OCI-M2 (cell line): ENCODE measurements at regions not wholly inside any gene's neighbourhood (a gene's known extent, or its start where the extent isn't known, plus 50 kb on each side); places are given as distances from the start of the nearest gene placed in this dataset.
"Not testable (repeated sequence)": the region's sequence is repeated elsewhere in the genome, so short reads cannot be mapped to it uniquely, and the experiment has no call there.

Experiments
- DNase-seq: peaks from one replicate; lab custom pipeline; 2025; ENCODE audit not compliant: unreplicated experiment; lab: John Stamatoyannopoulos, UW

DNA sequence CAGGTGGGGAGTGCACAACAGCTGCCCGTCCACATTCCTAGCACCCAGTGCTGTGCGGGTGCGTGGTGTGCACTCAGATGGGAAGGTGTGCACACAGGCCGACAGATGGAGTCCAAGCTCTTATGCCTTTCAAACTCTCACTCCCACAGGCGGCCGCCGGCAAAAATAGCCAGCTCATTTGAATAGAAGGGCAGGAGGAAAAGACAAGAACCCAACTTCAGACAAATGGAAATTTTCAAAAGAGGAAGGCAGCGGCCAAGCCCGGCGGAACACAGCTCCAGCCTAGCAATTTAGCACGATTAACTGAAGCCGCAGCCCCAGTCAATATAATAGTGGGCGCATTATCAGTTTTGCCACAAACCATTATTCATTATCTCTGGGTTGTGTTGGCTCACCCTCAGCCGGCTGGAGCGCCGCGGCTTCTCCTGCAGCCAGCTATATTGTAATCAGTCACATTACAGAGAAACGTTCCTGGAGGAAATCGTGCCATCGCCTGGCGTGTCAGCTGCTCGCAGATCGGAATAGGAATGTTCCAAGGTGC, 103.9 kb upstream of the SEC14L1 start:
- peak; percentile 83 for DNase-seq

GRCh38 chr17:77037943-77038342, 102.8 kb upstream of the SEC14L1 start:
- DNase-seq: no peak

GRCh38 chr17:77038884-77039555, 101.7 kb upstream of the SEC14L1 start:
- DNase-seq: no peak

DNA sequence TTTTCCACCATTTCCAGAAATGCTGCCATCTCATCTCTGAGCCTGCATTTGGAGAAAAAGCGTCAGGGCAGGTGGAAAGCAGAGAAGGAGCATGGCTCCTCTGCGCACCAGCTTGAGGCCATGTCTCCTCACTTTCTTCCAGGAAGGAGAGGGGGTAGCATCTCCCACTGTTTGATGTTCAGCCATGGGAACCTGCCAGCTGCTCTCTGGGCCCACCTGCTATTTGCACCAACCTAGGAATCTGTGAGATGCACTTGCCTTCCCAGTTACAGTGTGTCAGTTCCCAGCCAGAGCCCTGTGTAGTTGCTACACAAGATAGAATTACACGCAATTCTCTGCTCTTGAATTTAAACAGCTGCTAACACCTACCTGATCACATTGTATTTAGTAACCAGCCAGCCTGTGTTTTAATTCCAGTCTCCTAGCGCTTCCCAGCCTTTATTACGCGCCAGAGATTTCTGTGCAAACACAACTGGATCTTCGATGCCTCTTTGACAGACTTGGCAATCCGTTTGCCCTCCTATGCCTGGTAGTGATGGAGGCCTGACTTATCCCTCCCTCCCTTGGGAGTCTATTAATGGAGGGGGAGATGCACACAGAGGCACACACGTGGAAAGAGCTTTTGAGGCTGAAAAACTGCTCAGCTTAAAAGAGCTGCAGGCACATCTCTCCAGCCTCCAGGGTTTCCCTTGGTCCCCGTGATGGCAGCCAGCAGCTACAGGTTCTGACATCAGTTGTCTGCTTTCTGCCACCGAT, 98.1 kb upstream of the SEC14L1 start:
- DNase-seq: no peak

GRCh38 chr17:77045441-77046041, 95.2 kb upstream of the SEC14L1 start:
- DNase-seq: no peak

- no peak for DNase-seq
Observed at GRCh38 chr17:77049440-77049839, 91.3 kb upstream of the SEC14L1 start.

- not testable (repeated sequence) for DNase-seq
Observed at GRCh38 chr17:77050901-77051300, 89.9 kb upstream of the SEC14L1 start.

DNA sequence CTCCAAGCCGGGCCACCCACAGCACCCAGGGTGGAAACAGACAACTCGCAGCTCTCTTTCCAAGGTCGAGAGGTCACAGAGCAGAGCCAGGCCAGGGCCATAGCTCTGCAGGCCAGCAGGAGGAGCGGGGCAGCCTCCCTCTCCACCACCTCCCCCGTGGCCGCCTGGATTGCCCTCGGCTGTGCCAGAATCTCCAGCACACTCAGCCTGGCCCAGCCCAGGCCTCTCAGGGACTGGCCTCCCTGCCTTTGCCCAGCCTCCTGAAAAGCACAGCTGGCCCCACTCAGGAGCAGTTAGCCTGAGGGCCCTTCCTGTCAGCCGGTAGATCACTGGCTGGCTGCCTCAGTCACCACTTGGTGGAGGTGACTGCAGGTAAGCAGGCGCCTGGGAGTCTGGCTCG, 85.8 kb upstream of the SEC14L1 start:
- no peak for DNase-seq

DNA sequence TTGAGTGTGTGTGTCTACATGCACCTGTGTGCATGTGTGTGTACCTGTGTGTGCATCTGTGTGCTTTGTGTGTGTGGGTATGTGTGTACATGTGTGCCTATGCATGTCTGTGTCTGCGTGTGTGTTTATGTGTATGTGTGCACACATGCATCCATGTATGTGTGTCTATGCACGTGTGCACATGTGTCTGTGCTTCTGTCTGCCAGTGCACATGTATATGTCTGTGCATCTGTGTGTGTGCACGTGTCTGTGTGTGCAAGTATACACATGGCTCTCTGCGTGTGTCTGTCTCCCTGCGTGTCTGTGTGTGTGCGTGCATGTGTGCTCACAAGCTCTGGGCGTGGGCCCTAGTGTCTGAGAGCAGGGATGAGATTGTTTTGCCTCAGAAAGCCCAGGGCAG, 85.3 kb upstream of the SEC14L1 start:
- no peak for DNase-seq

GRCh38 chr17:77058016-77058415, 82.8 kb upstream of the SEC14L1 start:
- DNase-seq: no peak

GRCh38 chr17:77061669-77062068, 79.1 kb upstream of the SEC14L1 start:
- no peak for DNase-seq

DNA sequence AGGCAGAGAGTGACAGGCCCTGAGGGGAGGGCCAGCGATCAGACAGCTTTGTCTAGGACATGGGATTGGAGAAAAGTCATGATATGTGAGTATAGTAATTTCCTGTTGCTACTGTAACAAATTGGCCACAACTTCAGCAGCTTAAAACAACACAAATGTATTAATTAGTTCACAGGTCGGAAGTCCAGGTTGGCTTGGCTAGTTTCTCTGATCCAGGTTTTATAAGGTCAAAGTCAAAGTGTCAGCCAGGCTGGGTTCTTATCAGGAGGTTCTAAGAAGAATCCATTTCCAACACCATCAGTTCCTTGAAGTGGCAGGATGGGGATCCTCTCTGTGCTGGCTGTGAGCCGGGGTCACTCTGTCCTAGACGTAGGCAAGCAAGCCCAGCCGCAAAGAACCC, 76.2 kb upstream of the SEC14L1 start:
- no peak for DNase-seq

DNA sequence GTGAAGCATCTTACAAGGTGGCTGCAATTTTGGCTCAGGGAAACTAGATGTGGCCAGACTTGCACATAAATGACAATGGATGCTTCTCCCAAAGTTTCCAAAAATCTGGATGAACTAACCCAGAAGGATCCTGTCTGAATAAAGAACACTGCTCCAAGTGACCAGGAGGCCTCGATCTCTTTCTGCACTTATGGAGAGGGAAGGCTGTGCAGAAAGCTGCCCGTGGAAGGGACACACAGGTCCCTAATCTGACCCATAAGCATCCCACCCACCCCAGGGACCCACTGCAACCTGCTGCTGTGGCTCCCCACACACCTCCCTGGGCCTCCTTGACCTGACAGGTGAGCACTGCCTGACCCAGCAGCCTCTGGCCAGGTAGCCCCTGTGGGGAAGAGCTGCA, 74.6 kb upstream of the SEC14L1 start:
- no peak for DNase-seq

DNA sequence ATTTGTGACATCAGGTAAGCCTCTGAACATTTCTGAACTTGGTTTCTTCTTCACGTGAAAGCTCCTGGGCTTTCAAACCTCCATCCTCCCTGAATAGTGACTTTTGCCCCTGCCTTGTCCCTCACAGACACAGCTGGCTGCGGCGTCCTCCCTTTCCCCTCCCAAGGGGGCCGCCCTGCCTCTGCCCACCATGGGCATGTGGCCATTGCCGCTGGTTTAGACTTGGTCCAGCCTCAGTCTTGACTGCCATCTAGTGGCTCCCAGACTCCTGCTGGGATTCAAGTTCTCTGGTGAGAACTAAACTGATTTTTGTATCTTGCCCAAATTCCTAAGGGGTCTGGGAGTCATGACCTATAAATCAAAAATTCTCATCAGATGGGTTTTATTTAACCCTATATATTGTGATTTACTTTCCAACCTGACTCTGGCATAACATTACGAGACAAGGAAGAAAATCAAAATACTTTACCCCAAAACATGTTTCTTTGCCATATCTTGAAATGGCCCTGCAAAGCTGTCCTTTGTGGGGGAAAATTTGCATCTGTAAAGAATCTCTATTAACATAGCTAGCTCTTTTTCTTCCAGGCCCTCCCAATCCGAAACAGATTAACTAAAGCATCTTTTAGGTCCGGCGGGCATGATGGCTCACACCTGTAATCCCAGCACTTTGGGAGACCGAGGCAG, 73.9 kb upstream of the SEC14L1 start:
- DNase-seq: not testable (repeated sequence)

GRCh38 chr17:77068915-77069314, 71.9 kb upstream of the SEC14L1 start:
- DNase-seq: no peak

DNA sequence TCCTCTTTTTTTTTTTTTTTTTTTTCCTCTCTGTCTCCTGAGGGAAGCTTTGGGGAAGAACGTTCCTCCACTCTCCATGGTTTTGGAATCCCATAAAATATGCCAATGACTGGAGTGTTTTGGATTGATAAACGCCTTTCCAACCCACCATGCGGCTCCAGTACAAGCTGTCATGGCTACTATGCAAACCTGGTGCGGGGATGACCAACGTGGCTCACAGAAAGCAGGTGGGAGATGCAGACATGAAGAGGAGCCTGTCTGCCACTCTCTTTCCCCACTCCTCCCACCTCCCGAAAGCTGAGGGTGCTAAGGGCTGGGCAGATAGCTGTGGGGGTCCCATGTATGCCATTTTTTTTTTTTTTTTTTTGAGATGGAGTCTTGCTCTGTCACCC, 69.9 kb upstream of the SEC14L1 start:
- DNase-seq: no peak

DNA sequence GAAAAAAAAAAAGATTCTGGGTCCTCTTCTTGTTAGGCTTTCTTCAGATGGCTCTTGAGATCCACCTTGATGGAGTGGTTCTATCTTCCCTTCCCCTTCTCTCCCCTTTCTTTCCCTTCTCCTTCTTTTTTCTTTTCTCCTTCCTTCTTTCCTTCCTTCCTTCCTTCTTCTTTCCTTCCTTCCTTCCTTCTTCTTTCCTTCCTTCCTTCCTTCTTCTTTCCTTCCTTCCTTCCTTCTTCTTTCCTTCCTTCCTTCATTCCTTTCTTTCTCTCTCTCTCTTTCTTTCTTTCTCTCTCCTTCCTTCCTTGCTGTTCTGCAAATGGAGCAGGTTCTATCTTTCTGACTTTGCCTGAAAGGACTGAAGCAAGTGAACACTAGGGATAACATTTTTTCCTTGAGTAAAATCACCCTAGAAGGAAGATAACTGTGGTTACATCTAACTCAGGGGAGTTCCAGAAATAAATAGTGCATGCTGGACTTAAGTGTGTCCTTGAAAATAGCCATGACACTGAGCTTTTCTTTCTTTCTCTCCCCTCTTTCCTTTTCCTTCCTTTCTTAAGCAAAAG, 68.8 kb upstream of the SEC14L1 start:
- DNase-seq: no peak

- DNase-seq: no peak
Observed at GRCh38 chr17:77072670-77073069, 68.1 kb upstream of the SEC14L1 start.

DNA sequence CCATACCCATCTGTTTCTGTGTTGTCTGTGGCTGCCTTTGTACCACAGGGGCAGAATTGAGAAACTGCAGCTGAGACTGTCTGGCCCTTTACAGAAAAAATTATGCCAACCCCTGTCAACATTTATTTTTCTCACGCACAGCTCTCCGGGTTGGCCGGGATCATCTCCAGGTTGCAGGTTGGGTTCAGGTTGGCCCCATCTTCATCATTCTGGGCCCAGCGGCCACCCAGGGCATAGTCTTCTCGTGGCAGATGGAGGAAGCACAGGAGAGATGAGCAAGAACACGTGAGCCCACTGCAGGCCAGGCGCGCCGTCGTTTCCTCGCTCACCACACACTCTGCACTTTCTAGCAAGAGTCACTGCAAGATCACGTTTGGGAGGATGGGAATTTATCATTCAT, 66.1 kb upstream of the SEC14L1 start:
- DNase-seq: no peak

- no peak for DNase-seq
Observed at GRCh38 chr17:77076124-77076830, 64.5 kb upstream of the SEC14L1 start.

DNA sequence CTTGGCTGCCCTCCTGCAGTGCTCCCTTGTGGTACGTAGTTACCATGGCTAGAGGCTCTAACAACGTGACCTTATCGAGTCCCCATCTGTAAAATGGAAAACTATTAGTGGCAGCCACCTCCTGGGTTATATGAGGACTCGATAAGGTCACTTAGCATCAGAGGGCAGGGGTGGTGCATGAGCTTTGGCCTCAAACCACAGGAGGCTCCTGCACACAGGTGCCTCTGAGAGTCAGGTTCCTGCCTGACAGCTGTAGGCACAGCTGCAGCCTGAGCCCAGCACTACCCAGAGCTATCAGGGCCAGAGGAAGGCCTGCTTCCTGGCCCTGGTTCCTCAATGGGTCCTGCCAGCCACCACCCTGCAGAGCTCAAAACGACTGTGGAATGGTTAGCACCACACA, 57.2 kb upstream of the SEC14L1 start:
- no peak for DNase-seq
